ENCODE measurements at regions not wholly inside any gene's neighbourhood (a gene's known extent, or its start where the extent isn't known, plus 50 kb on each side); places are given as distances from the start of the nearest gene placed in this dataset.

- DNase-seq = peak; percentile 64
- no peaks in the 10 kb centered on the region for H3K4me1 ChIP-seq
- no peaks in the 10 kb centered on the region for H3K9me3 ChIP-seq
- no peak overlapping the region for H3K27ac ChIP-seq
- WGBS, 2 donors = 44 to 48% methylated on average over 8 of the region's 8 CpGs
- H3K36me3 ChIP-seq (ENCODE audit: low read depth, missing control alignments) = no peaks in the 10 kb centered on the region
- intact Hi-C loops (cut with DNase I; ENCODE audit: low total_unique reads) = no loop called here
- TF ChIP-seq POLR2A (IDR thresholded peaks at IDR 0.05) (no peak), CTCF (IDR thresholded peaks at IDR 0.05) (peak in 1 of 3 experiments; percentile 17)
- no peaks in the 10 kb centered on the region for H3K27me3 ChIP-seq
- H3K4me3 ChIP-seq = no peak overlapping the region
Measured at GRCh38 chr1:221478050-221478949, 263.6 kb downstream of the DUSP10 start.

- DNase-seq = no peak
- Histone ChIP-seq H3K9me3 (no peaks in the 10 kb centered on the region), H3K4me1 (no peaks in the 10 kb centered on the region), H3K27me3 (no peaks in the 10 kb centered on the region), H3K4me3 (no peak overlapping the region), H3K27ac (no peak overlapping the region), H3K36me3 (ENCODE audit: low read depth, missing control alignments) (no peaks in the 10 kb centered on the region)
- WGBS, 2 donors = 60 to 66% methylated on average over 8 of the region's 8 CpGs
- intact Hi-C loops (cut with DNase I; ENCODE audit: low total_unique reads) = no loop called here
- TF ChIP-seq CTCF (IDR thresholded peaks at IDR 0.05) = no peak
Measured at GRCh38 chr1:221487781-221488524, 253.9 kb downstream of the DUSP10 start.

- TF ChIP-seq POLR2A (IDR thresholded peaks at IDR 0.05) (no peak), CTCF (IDR thresholded peaks at IDR 0.05) (no peak)
- intact Hi-C loops (cut with DNase I; ENCODE audit: low total_unique reads) = no loop called here
- no peak for DNase-seq
- H3K4me3 ChIP-seq = no peak overlapping the region
- WGBS, 2 donors = 91 to 100% methylated on average over 1 of the region's 1 CpG
- H3K4me1 ChIP-seq = no peaks in the 10 kb centered on the region
- H3K36me3 ChIP-seq (ENCODE audit: low read depth, missing control alignments) = no peaks in the 10 kb centered on the region
- no peaks in the 10 kb centered on the region for H3K9me3 ChIP-seq
- no peaks in the 10 kb centered on the region for H3K27me3 ChIP-seq
- no peak overlapping the region for H3K27ac ChIP-seq
Measured at GRCh38 chr1:221488550-221488949, 253.3 kb downstream of the DUSP10 start.

- Histone ChIP-seq H3K4me1 (no peaks in the 10 kb centered on the region), H3K27ac (no peak overlapping the region), H3K4me3 (no peak overlapping the region), H3K36me3 (ENCODE audit: low read depth, missing control alignments) (no peaks in the 10 kb centered on the region), H3K27me3 (no peaks in the 10 kb centered on the region), H3K9me3 (no peaks in the 10 kb centered on the region)
- WGBS, 2 donors = 58 to 61% methylated on average over 2 of the region's 2 CpGs
- intact Hi-C loops (cut with DNase I; ENCODE audit: low total_unique reads) = no loop called here
- no peak for DNase-seq
- TF ChIP-seq CTCF (IDR thresholded peaks at IDR 0.05) (no peak), POLR2A (IDR thresholded peaks at IDR 0.05) (no peak)
Measured at GRCh38 chr1:221494670-221495069, 247.2 kb downstream of the DUSP10 start.

All from testis (tissue), 2 donors.